ENCODE measurements at regions not wholly inside any gene's neighbourhood (a gene's known extent, or its start where the extent isn't known, plus 50 kb on each side); places are given as distances from the start of the nearest gene placed in this dataset.

DNA sequence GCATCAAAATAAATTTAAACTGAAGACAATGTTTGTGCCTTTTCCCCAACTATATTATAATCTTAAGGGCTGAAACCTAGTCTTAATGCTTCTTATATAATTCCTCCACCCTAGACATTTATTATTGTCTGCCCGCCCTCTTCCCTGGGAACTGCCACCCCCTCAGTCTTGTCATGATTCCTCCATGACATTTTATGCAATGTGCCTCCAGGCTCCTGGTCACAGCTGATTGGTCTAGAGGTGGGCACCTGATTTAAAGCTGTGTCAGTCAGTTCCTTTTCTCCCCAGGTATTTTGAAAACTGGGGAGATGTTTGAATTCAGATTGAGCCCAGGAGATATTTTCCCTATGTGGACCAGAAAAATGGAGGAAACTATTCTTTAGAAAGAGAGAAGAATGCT, 401.4 kb downstream of the PCNX1 start:
- TF ChIP-seq, protein P1, sequence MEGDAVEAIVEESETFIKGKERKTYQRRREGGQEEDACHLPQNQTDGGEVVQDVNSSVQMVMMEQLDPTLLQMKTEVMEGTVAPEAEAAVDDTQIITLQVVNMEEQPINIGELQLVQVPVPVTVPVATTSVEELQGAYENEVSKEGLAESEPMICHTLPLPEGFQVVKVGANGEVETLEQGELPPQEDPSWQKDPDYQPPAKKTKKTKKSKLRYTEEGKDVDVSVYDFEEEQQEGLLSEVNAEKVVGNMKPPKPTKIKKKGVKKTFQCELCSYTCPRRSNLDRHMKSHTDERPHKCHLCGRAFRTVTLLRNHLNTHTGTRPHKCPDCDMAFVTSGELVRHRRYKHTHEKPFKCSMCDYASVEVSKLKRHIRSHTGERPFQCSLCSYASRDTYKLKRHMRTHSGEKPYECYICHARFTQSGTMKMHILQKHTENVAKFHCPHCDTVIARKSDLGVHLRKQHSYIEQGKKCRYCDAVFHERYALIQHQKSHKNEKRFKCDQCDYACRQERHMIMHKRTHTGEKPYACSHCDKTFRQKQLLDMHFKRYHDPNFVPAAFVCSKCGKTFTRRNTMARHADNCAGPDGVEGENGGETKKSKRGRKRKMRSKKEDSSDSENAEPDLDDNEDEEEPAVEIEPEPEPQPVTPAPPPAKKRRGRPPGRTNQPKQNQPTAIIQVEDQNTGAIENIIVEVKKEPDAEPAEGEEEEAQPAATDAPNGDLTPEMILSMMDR (IDR thresholded peaks at IDR 0.05): no peak
- no peak for TF ChIP-seq POLR2AphosphoS5 (IDR thresholded peaks at IDR 0.05)

All from stomach (tissue), 4 donors.